GM12878 (cell line): ENCODE measurements at regions not wholly inside any gene's neighbourhood (a gene's known extent, or its start where the extent isn't known, plus 50 kb on each side); places are given as distances from the start of the nearest gene placed in this dataset.

Source experiments
- CTCF ChIP-seq, 3 experiments: IDR thresholded peaks in 2 of 3; conservative IDR thresholded peaks in 1 of 3; 2 replicates each; pipeline ENCODE4 v1.5.1; 2011; ENCODE audit warnings: low read depth in 3 of 3, low read length in 3 of 3, mild to moderate bottlenecking in 3 of 3, control low read depth in 2 of 3, moderate library complexity in 2 of 3, inconsistent platforms in 1 of 3, mixed read lengths in 1 of 3; ENCODE audit not compliant: control insufficient read depth in 2 of 3, insufficient read depth in 1 of 3; ENCODE audit errors: extremely low read depth in 1 of 3
- PML ChIP-seq: IDR thresholded peaks from 2 replicates; pipeline ENCODE4 v1.6.1; 2012; ENCODE audit warnings: low read length, inconsistent platforms

- TF ChIP-seq CTCF (IDR thresholded peaks at IDR 0.05 in 2 of 3, conservative IDR thresholded peaks at IDR 0.05 in 1 of 3; ENCODE audit: control insufficient read depth in 2 of 3, extremely low read depth in 1 of 3, insufficient read depth in 1 of 3, low read depth in 3 of 3, low read length in 3 of 3) (no peak), PML (no peak)
These were observed 134.6 kb upstream of the CPEB4 start for GRCh38 chr5:173753307-173754168.
